ENCODE measurements at regions not wholly inside any gene's neighbourhood (a gene's known extent, or its start where the extent isn't known, plus 50 kb on each side); places are given as distances from the start of the nearest gene placed in this dataset.

DNA sequence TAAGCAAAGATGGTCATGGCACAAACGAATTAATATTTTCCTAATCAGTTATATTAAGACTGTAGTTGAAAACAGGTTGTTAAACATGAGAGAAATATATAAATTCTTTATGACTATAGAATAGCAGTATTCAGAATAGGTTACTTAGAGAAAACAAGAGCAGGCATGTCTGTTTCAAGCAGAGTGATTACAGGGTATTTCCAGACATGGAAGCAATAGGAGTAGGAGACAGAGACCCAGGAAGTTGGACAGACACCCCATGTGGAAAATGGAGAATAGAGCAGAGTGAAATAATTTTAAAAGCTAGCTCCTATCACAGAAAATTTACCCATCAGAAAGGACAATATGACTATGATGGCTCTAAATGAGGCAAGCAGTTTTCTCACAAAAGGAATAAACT is 111.5 kb downstream of the IZUMO3 start:
- no peak for DNase-seq
- Mint-ChIP-seq H3K4me3 (no peak overlapping the region), H3K36me3 (ENCODE audit: low read depth) (no peaks in the 10 kb centered on the region), H3K4me1 (ENCODE audit: low read depth) (no peaks in the 10 kb centered on the region), H3K27ac (no peak overlapping the region), H3K27me3 (ENCODE audit: low read depth) (no peaks in the 10 kb centered on the region), H3K9me3 (peaks cover 9% of the 10 kb centered on the region)
- CTCF ChIA-PET = no interaction called here
- intact Hi-C loops (cut with micrococcal nuclease) = no loop called here

- intact Hi-C loops (cut with micrococcal nuclease) = no loop called here
- Mint-ChIP-seq H3K4me3 (no peak overlapping the region), H3K27me3 (ENCODE audit: low read depth) (no peaks in the 10 kb centered on the region), H3K4me1 (ENCODE audit: low read depth) (no peaks in the 10 kb centered on the region), H3K27ac (no peak overlapping the region), H3K36me3 (ENCODE audit: low read depth) (no peaks in the 10 kb centered on the region), H3K9me3 (peaks cover 19% of the 10 kb centered on the region)
- CTCF ChIA-PET = no interaction called here
- no peak for DNase-seq
These were observed 129.6 kb downstream of the IZUMO3 start for GRCh38 chr9:24416136-24416535.

DNA sequence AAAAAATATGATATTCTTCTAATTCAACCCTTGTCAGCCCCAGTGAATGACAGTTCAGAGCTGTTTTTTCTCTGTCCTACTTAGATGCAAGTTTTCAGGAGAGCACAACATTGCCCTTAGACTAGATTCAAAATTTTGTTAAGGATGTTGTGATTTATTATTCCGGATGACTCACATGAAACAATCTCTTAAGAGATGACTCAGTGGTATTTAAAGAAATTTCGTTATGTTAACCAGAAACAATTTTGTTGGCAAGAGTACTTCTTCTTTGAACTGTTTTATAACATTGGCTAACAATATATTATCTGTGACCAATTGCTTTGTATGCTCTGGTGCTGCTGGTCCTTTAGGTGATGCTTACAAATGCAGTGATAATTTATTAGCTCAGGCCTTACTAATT is 132.0 kb downstream of the IZUMO3 start:
- Mint-ChIP-seq H3K4me1 (ENCODE audit: low read depth) (no peaks in the 10 kb centered on the region), H3K27me3 (ENCODE audit: low read depth) (no peaks in the 10 kb centered on the region), H3K4me3 (no peak overlapping the region), H3K27ac (no peak overlapping the region), H3K9me3 (peaks cover 21% of the 10 kb centered on the region), H3K36me3 (ENCODE audit: low read depth) (no peaks in the 10 kb centered on the region)
- CTCF ChIA-PET = no interaction called here
- intact Hi-C loops (cut with micrococcal nuclease) = no loop called here
- DNase-seq = no peak

- Mint-ChIP-seq H3K27me3 (ENCODE audit: low read depth) (no peaks in the 10 kb centered on the region), H3K4me3 (no peak overlapping the region), H3K9me3 (peaks cover 13% of the 10 kb centered on the region), H3K4me1 (ENCODE audit: low read depth) (no peaks in the 10 kb centered on the region), H3K27ac (no peak overlapping the region), H3K36me3 (ENCODE audit: low read depth) (no peaks in the 10 kb centered on the region)
- intact Hi-C loops (cut with micrococcal nuclease) = no loop called here
- no peak for DNase-seq
- CTCF ChIA-PET = no interaction called here
These were observed 147.2 kb downstream of the IZUMO3 start for GRCh38 chr9:24398466-24398865.

DNA sequence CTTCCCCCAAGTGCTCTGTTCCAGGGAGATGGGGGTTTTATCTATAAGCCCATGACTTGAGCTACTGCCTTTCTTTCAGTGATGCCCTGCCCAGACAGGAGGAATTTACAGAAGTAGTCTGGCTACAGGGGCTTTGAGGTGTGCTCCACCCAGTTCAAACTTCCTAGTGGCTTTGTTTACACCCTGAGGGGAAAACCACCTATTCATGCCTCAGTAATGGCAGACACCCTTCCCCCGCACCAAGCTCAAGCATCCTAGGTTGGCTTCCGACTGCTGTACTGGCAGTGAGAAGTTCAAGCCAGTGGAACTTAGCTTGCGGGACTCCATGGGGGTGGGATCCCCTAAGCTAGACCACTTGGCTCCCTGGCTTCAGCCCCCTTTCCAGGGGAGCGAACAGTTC is 154.6 kb downstream of the IZUMO3 start:
- Mint-ChIP-seq H3K9me3 (peaks cover 20% of the 10 kb centered on the region), H3K27ac (no peak overlapping the region), H3K36me3 (ENCODE audit: low read depth) (no peaks in the 10 kb centered on the region), H3K4me1 (ENCODE audit: low read depth) (no peaks in the 10 kb centered on the region), H3K4me3 (no peak overlapping the region), H3K27me3 (ENCODE audit: low read depth) (no peaks in the 10 kb centered on the region)
- no peak for DNase-seq
- intact Hi-C loops (cut with micrococcal nuclease) = no loop called here
- CTCF ChIA-PET = no interaction called here

DNA sequence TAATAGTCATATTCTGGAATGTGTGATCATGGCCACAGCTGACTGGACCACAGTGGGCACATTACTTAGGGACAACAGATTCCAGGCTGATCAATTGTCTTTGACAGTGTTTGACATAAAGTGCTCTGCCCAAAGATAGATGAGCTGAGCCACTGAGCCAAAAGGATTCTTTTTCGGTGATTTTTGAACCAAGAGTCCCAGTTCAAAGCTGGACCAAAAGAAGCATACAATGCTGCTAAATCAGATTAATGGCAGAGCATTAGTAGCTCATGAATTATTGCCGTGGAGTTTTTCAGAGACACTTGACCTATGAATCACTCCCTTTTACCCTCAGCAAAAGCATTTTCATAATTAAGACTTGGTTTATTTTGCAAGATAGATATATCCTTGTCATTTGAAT is 160.6 kb downstream of the IZUMO3 start:
- H3K4me3 Mint-ChIP-seq = no peak overlapping the region
- CTCF ChIA-PET = no interaction called here
- H3K27ac Mint-ChIP-seq = no peak overlapping the region
- H3K27me3 Mint-ChIP-seq (ENCODE audit: low read depth) = no peaks in the 10 kb centered on the region
- intact Hi-C loops (cut with micrococcal nuclease) = no loop called here
- no peaks in the 10 kb centered on the region for H3K36me3 Mint-ChIP-seq (ENCODE audit: low read depth)
- peaks cover 15% of the 10 kb centered on the region for H3K9me3 Mint-ChIP-seq
- DNase-seq = no peak
- H3K4me1 Mint-ChIP-seq (ENCODE audit: low read depth) = no peaks in the 10 kb centered on the region

DNA sequence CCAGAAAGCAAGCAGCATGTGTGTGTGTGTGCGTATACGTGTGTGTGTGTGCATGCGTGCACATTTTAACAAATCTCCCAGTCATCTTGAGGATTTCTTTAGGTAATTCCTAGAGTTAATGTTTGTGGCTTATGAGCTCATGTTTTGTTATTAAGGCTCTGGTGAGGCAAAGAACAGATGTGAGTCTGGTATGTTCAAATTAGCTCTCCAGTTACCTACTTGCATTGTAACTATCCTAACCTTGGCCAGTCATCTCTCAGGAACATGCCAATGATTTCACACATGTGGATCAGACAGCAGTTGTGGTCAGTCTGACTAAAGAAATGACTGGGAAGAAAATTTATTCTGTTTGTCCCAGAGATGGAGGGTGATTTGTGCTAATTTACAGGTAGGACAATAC is 163.1 kb downstream of the IZUMO3 start:
- no peaks in the 10 kb centered on the region for H3K4me1 Mint-ChIP-seq (ENCODE audit: low read depth)
- no peak overlapping the region for H3K4me3 Mint-ChIP-seq
- DNase-seq = no peak
- CTCF ChIA-PET = no interaction called here
- peaks cover 7% of the 10 kb centered on the region for H3K9me3 Mint-ChIP-seq
- no peak overlapping the region for H3K27ac Mint-ChIP-seq
- no peaks in the 10 kb centered on the region for H3K36me3 Mint-ChIP-seq (ENCODE audit: low read depth)
- H3K27me3 Mint-ChIP-seq (ENCODE audit: low read depth) = no peaks in the 10 kb centered on the region
- intact Hi-C loops (cut with micrococcal nuclease) = no loop called here

- Mint-ChIP-seq H3K4me3 (no peak overlapping the region), H3K27me3 (ENCODE audit: low read depth) (no peaks in the 10 kb centered on the region), H3K36me3 (ENCODE audit: low read depth) (no peaks in the 10 kb centered on the region), H3K4me1 (ENCODE audit: low read depth) (no peaks in the 10 kb centered on the region), H3K9me3 (peaks cover 5% of the 10 kb centered on the region), H3K27ac (no peak overlapping the region)
- CTCF ChIA-PET = no interaction called here
- intact Hi-C loops (cut with micrococcal nuclease) = no loop called here
- DNase-seq = no peak
These were observed 164.5 kb downstream of the IZUMO3 start for GRCh38 chr9:24381205-24381604.

DNA sequence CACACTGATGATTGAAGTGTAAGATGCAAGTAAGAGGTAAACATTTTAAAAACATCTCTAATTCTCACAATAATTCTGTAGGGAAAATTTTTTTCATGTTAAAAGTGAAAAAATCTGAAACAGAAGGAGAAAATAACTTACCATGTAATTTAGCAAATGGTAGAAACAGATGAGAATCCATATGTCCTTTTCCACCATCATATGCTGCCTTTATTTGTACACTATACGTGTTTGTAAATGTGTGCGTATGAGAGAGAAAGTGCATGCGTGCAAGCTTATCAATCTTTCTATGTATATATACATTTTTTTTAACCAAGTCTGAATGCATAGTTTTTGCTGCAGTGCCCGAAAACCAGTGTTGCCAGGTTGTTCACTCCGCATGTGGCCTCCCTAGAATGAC is 186.7 kb downstream of the IZUMO3 start:
- Mint-ChIP-seq H3K9me3 (peaks cover 25% of the 10 kb centered on the region), H3K4me3 (no peak overlapping the region), H3K27ac (no peak overlapping the region), H3K27me3 (ENCODE audit: low read depth) (no peaks in the 10 kb centered on the region), H3K36me3 (ENCODE audit: low read depth) (no peaks in the 10 kb centered on the region), H3K4me1 (ENCODE audit: low read depth) (no peaks in the 10 kb centered on the region)
- CTCF ChIA-PET = no interaction called here
- intact Hi-C loops (cut with micrococcal nuclease) = no loop called here
- no peak for DNase-seq

GRCh38 chr9:24351973-24352372 is 193.7 kb downstream of the IZUMO3 start:
- Mint-ChIP-seq H3K9me3 (peaks cover 7% of the 10 kb centered on the region), H3K36me3 (ENCODE audit: low read depth) (no peaks in the 10 kb centered on the region), H3K27ac (no peak overlapping the region), H3K4me1 (ENCODE audit: low read depth) (no peaks in the 10 kb centered on the region), H3K27me3 (ENCODE audit: low read depth) (no peaks in the 10 kb centered on the region), H3K4me3 (no peak overlapping the region)
- no peak for DNase-seq
- CTCF ChIA-PET = no interaction called here
- intact Hi-C loops (cut with micrococcal nuclease) = no loop called here

DNA sequence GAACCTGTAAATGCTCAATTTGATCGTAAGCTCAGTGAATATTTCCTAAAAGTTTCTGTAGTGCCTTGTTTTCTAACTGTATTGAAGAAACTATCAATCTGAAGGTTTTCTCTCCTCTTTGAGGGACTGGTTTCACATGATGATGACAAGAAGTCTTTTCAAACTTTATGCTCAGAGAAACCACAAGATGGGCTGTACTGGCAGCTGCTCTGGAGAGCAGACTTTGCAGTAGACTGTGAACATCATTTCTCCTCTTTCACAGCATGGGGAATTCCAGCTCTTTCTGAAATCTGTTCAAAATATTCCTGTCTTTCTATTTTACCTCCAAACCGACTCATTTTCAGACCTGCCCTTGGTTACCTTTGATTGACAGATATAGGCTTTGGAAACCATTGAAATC is 194.4 kb downstream of the IZUMO3 start:
- intact Hi-C loops (cut with micrococcal nuclease) = no loop called here

DNA sequence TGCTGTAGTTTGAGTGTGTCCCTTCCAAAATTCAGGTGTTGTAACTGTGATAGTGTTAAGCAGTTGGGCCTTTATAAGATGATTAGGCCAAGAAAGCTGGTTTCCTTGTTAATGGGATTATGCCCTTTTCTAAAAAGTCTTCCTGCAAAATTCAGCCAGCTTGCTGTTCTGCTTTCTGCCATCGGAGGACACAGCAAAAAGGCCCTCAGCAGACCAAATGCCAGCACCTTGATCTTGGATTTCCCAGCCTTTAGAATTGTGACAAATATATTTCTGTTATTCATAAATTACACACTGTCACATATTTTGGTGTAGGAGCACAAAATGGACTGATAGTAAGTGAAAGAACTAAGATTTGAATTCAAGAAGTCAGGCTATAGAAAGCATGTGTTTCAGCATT is 203.2 kb downstream of the IZUMO3 start:
- Mint-ChIP-seq H3K27me3 (ENCODE audit: low read depth) (no peaks in the 10 kb centered on the region), H3K4me3 (no peak overlapping the region), H3K36me3 (ENCODE audit: low read depth) (no peaks in the 10 kb centered on the region), H3K27ac (no peak overlapping the region), H3K9me3 (peaks cover 6% of the 10 kb centered on the region), H3K4me1 (ENCODE audit: low read depth) (no peaks in the 10 kb centered on the region)
- no peak for DNase-seq
- CTCF ChIA-PET = no interaction called here
- intact Hi-C loops (cut with micrococcal nuclease) = no loop called here

More for the DNA sequence above, 194.4 kb downstream of the IZUMO3 start:
- Mint-ChIP-seq H3K4me3 (no peak overlapping the region), H3K27me3 (ENCODE audit: low read depth) (no peaks in the 10 kb centered on the region), H3K27ac (no peak overlapping the region), H3K36me3 (ENCODE audit: low read depth) (no peaks in the 10 kb centered on the region), H3K4me1 (ENCODE audit: low read depth) (no peaks in the 10 kb centered on the region), H3K9me3 (peaks cover 7% of the 10 kb centered on the region)
- CTCF ChIA-PET = no interaction called here
- no peak for DNase-seq

DNA sequence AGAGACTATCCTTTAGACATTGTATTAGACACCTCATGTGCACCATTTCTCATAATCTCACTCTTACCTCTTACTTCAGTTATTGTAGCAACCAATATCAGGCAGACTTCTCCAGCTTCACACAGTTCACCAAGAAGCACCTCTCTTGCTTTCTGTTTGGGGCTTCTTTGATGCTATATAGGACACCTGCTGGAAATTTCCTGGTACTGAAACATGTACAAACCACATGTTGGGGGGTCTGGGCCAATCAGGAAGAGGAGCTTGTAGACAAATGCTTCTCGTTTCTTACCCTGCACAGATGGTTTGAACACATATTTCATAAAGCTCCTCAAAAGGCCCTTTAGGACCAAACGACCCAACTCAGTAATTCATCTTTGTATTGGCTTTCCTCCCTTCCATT is 212.1 kb downstream of the IZUMO3 start:
- DNase-seq = no peak
- H3K4me1 Mint-ChIP-seq (ENCODE audit: low read depth) = no peaks in the 10 kb centered on the region
- no peaks in the 10 kb centered on the region for H3K27me3 Mint-ChIP-seq (ENCODE audit: low read depth)
- H3K27ac Mint-ChIP-seq = no peak overlapping the region
- peaks cover 13% of the 10 kb centered on the region for H3K9me3 Mint-ChIP-seq
- H3K4me3 Mint-ChIP-seq = no peak overlapping the region
- CTCF ChIA-PET = no interaction called here
- intact Hi-C loops (cut with micrococcal nuclease) = no loop called here
- H3K36me3 Mint-ChIP-seq (ENCODE audit: low read depth) = no peaks in the 10 kb centered on the region

GRCh38 chr9:24298912-24299311 is 246.8 kb downstream of the IZUMO3 start:
- intact Hi-C loops (cut with micrococcal nuclease) = no loop called here
- no peak overlapping the region for H3K27ac Mint-ChIP-seq
- H3K4me3 Mint-ChIP-seq = no peak overlapping the region
- peaks cover 18% of the 10 kb centered on the region for H3K9me3 Mint-ChIP-seq
- H3K36me3 Mint-ChIP-seq (ENCODE audit: low read depth) = no peaks in the 10 kb centered on the region
- DNase-seq = no peak
- no peaks in the 10 kb centered on the region for H3K27me3 Mint-ChIP-seq (ENCODE audit: low read depth)
- CTCF ChIA-PET = no interaction called here
- no peaks in the 10 kb centered on the region for H3K4me1 Mint-ChIP-seq (ENCODE audit: low read depth)

Measured in activated naive CD4-positive, alpha-beta T cell treated with anti-CD3 and anti-CD28 coated beads for 36 hours (primary cell).